Midbrain (tissue), 1 donor: ENCODE measurements at regions not wholly inside any gene's neighbourhood (a gene's known extent, or its start where the extent isn't known, plus 50 kb on each side); places are given as distances from the start of the nearest gene placed in this dataset.
"Not testable (repeated sequence)": the region's sequence is repeated elsewhere in the genome, so short reads cannot be mapped to it uniquely, and the experiment has no call there.

Experiments used
- DNase-seq: peaks from one replicate; lab custom pipeline; 2025; lab: John Stamatoyannopoulos, UW

GRCh38 chr18:1668279-1668678 is 763.6 kb downstream of the ADCYAP1 start:
- DNase-seq = no peak

GRCh38 chr18:1671710-1672109 is 767.0 kb downstream of the ADCYAP1 start:
- not testable (repeated sequence) for DNase-seq

DNA sequence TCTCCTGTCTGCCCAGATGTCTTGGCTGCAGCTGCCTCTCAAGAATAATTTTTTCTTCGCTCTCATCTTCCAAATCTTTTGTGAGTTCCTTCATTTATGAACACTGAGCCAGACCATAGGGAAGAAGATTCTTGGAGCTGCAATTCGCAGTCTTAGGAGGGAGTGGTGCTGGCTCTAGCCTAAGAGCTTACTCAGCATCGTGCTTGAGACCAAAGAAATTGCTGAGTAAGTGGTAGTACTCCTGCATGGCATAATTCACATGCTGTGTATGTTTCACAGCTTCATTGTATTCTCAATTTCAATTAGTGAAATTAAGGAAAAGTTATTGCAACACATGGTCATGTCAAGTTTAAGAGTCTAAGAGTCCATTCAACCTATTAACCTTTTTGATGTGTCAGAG is 771.7 kb downstream of the ADCYAP1 start:
- no peak for DNase-seq

- DNase-seq = no peak
These were observed 775.4 kb downstream of the ADCYAP1 start for GRCh38 chr18:1680108-1680507.

GRCh38 chr18:1691863-1692262 is 787.2 kb downstream of the ADCYAP1 start:
- no peak for DNase-seq

- DNase-seq = no peak
These were observed 803.3 kb downstream of the ADCYAP1 start for GRCh38 chr18:1708006-1708405.

DNA sequence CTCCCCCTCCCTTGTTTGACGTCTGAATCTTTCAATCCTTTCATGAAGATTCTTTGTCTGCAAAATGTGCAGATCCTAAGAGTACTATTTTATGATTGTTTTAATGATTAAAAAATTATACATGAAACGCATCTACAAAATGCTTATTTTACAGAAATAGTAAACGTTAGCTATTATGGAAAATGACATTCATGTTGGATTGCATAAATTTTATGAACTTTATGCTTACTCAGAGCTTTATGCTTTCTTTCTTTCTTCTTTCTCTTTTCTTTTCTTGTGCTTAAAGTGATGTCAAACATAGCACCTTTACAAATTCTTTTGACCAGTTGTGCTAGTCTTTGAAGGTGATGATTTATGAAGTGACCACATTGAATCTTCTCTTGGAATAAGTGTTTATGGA is 805.4 kb downstream of the ADCYAP1 start:
- no peak for DNase-seq

DNA sequence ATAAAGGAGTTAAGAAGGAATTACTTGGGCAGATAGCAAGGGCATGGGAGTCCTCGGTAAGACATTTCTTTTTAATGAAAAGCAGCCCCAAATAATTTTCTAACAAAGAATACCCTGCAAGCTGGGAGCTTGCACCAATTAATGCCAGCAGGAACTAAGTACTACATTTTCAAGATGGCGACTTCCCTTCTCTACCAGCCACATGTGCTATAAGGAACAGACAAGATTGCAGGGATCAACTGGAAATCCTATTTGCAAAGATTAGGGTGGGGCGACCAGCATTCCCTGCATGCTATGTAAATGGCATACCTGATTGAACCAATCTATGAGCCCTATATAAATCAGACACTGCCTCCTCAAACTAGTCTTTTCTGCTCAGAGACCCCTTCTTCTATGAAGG is 827.5 kb downstream of the ADCYAP1 start:
- no peak for DNase-seq

DNA sequence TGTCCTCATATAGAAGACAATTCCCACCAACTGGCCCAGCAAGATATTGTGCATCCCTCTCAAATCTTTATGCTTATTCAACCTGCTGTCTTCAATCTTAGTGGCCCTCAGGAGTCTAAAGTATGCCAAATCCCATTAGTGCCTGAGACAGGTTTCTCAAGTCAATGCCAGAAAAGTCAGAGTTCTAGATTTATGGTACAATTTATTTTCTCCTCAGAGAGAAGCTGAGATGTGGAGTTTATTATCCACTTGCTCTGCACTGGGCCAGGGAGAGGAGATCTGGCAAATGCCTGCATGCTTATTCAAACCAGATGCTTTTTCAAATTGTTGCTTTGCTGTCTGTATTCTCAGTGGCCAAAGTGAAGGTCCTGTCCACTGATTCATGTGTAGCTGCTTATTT is 825.2 kb downstream of the METTL4 start:
- no peak for DNase-seq

DNA sequence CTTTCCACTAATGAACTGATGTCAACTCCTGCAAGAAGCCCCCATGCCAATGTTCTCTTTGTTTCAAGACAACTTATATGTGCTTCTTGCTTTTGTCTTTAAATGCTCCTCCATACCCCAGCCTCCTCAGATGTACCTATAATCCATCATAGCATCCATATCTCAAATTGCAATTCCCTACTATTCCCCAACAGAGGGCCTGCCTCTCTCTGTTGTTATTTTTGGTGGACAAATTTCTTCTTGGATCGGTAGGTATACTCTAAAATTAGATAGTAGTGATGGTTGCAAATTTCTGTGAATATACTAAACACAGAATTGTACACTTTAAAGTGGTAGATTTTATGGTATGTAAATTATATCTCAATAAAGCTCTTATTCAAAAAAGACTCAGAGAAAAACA is 820.1 kb downstream of the METTL4 start:
- DNase-seq = no peak

- DNase-seq = no peak
These were observed 810.4 kb downstream of the METTL4 start for GRCh38 chr18:1760901-1761300.

GRCh38 chr18:1774261-1774660 is 797.0 kb downstream of the METTL4 start:
- DNase-seq = no peak

- DNase-seq = no peak
These were observed 793.5 kb downstream of the METTL4 start for GRCh38 chr18:1777843-1778242.

- no peak for DNase-seq
These were observed 792.7 kb downstream of the METTL4 start for GRCh38 chr18:1778496-1779178.

GRCh38 chr18:1779587-1779986 is 791.7 kb downstream of the METTL4 start:
- no peak for DNase-seq

GRCh38 chr18:1784113-1784512 is 787.2 kb downstream of the METTL4 start:
- no peak for DNase-seq

DNA sequence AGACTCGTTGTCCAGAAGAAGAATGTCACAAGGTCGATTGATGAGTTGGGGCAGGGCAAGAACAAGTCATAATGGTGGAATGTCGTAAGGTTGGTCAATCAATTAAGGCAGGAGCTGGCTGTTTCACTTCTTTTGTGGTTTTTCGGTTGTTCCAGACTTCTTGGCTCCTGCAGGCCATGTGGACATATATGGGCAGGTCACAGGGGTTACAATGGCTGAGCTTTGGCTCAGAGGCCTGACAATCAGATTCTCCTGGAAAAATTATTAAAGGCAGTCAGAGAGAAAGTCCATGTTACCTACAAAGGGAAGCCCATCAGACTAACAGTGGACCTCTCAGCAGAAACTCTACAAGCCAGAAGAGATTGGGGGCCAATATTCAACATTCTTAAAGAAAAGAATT is 785.3 kb downstream of the METTL4 start:
- DNase-seq = not testable (repeated sequence)

DNA sequence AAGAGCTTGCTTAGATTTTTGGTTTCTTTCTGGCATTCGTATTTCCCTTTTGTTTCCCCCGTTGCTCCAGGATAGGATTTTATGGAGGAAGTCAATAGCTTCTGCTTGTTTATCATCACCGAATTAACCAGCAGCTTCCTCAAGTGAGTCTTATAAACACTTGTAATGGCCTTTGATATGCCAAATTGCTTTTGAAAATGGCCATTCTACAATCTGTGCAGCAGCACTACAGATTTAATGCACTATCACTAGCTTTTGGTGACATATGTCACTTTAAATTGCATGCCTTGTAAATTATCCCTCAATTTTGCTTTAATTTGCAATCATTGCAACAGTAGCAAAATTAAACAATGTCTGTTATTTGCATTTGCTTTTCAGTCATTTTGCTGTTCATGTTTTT is 774.7 kb downstream of the METTL4 start:
- DNase-seq = no peak

DNA sequence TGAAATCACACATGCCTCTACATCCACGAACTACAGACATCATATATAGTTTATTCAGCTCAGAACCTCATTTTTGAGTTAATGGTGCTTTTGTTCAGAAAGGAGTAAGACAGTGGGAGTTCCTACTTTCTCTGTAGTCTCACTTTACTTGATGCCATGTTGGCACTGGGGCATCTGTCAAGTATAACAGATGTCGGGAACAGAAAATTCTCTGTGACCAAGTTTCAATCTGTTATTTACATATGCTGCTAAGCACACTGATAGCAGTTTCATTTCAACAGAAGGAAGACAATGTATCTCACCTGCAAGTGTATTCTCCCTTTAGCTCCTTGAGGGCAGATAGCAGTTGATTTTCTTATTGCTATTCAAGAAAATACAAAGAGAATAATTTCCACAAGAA is 774.1 kb downstream of the METTL4 start:
- no peak for DNase-seq

DNA sequence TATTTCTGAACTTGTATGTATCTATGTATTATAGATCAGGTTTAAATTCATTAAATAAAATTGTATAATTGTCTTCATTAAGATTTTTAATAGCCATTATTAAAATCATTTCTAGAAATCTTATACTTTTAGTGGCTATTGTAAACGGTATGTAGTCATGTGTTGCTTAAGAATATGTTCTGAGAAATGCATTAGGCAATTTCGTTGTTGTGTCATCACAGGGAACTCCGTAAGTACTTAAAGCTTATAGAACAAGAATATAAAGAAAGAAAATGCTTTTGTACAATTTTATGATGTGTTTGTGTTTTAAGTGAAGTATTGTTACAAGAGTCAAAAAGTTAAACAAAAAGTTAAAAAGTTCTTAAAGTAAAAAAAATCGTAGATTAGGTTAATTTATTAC is 765.8 kb downstream of the METTL4 start:
- no peak for DNase-seq

GRCh38 chr18:1806884-1807615 is 764.3 kb downstream of the METTL4 start:
- no peak for DNase-seq

DNA sequence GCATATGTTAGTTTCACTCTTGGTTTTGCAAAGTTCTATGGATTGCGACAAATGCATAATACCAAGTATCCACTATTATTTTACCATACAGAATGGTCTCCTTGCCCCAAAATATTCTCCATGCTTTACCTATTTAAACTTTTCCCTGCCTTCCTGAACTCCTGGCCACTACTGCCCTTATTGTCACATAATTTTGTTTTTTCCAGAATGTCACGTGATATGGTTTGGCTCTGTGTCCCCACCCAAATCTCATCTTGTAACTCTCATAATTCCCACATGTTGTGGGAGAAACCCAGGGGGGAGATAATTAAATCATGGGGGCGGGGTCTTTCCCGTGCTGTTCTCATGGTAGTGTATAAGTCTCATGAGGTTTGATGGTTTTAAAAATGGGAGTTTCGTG is 760.0 kb downstream of the METTL4 start:
- DNase-seq = no peak

DNA sequence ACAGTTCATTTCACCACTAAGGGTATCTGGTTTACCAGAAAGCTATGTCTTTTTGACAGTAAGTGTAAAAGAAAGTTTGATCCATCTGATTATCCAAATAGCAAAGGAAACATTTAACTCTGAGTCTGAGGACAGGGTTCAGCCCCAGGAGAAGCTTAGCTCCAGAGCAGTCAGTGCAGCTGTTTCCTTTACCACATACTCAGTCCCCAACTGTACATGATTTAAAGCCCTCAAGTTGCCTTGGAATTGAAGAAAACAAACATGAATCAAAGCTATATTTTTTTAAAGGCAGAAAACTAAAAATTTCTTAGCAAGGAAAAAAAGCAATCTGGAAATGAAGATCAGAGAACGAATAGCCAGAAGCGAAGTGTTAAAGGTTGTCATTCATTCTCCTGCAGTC is 746.0 kb downstream of the METTL4 start:
- DNase-seq = no peak

DNA sequence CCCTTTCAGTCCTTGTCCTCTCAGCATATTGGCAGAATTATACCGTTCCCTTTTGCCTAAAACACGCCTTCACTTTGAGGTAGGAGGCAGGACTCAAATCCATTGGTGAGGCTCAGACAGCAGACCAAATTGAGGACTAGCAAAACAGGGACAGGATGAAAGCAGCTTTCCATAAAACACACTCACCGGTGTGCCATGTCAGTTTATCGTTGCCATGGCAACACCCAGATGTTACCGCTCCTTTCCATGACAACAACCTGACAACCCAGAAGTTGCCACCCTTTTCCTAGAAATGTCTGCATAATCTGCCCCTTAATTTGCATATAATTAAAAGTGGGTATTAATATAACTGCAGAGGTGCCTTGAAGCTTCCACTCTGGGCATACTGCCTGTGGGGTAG is 730.4 kb downstream of the METTL4 start:
- DNase-seq = no peak
